ENCODE measurements at regions not wholly inside any gene's neighbourhood (a gene's known extent, or its start where the extent isn't known, plus 50 kb on each side); places are given as distances from the start of the nearest gene placed in this dataset.

- Histone ChIP-seq H3K36me3 (ENCODE audit: control insufficient read depth in 2 of 2, insufficient read depth in 2 of 2, low read length in 1 of 2) (no peaks in the 10 kb centered on the region), H2AFZ (ENCODE audit: control insufficient read depth, low read depth, low read length) (no peak overlapping the region), H4K20me1 (ENCODE audit: control insufficient read depth, insufficient read depth) (no peaks in the 10 kb centered on the region), H3K4me3 (no peak overlapping the region), H3K27ac (ENCODE audit: control insufficient read depth, insufficient read depth) (no peak overlapping the region), H3K79me2 (ENCODE audit: control insufficient read depth, insufficient read depth, low read length) (no peaks in the 10 kb centered on the region), H3K27me3 (replicated peaks in 1 of 2; ENCODE audit: control insufficient read depth in 2 of 2, insufficient read depth in 2 of 2, low read length in 1 of 2) (no peaks in the 10 kb centered on the region), H3K9ac (ENCODE audit: control insufficient read depth, insufficient read depth, low read length) (no peak overlapping the region), H3K4me1 (ENCODE audit: control insufficient read depth, insufficient read depth, low read length) (no peaks in the 10 kb centered on the region), H3K9me3 (replicated peaks; ENCODE audit: control insufficient read depth, insufficient read depth, low read length) (no peaks in the 10 kb centered on the region), H3K4me2 (ENCODE audit: control insufficient read depth, insufficient read depth) (no peak overlapping the region)
- ChIA-PET CTCF (no interaction called here), SMC1A (ENCODE audit: uncharacterized antibody, unreplicated experiment) (no interaction called here), RAD21 (ENCODE audit: unreplicated experiment) (no interaction called here), POLR2A (no interaction called here)
- intact Hi-C loops (cut with micrococcal nuclease; ENCODE audit: unreplicated experiment) (no loop called here), in situ Hi-C loops (cut with MboI) (no loop called here)
- no peak for DNase-seq (ENCODE audit: low read depth, low spot score)
- 0% methylated on average over 1 of the region's 1 CpG for WGBS (ENCODE audit: insufficient coverage, insufficient replicate concordance, low lambda C conversion rate, missing lambda C conversion rate)
- no peak for FAIRE-seq
- TF ChIP-seq EP300 (IDR thresholded peaks at IDR 0.05; ENCODE audit: borderline replicate concordance in 1 of 2, control insufficient read depth in 1 of 2, low read depth in 2 of 2, low read length in 2 of 2) (no peak), CHD4 (IDR thresholded peaks at IDR 0.05) (no peak), PKNOX1 (IDR thresholded peaks at IDR 0.05) (no peak), EZH2 (IDR thresholded peaks at IDR 0.05; ENCODE audit: borderline replicate concordance, control insufficient read depth, low read depth, low read length) (no peak), SMAD1 (IDR thresholded peaks at IDR 0.05; ENCODE audit: low read depth, partially characterized antibody) (no peak), BACH1 (IDR thresholded peaks at IDR 0.05; ENCODE audit: borderline replicate concordance) (no peak), MXI1 (IDR thresholded peaks at IDR 0.05; ENCODE audit: low read depth, low read length) (no peak), POLR2AphosphoS5 (IDR thresholded peaks at IDR 0.05; ENCODE audit: low read length) (no peak), E2F4 (IDR thresholded peaks at IDR 0.05; ENCODE audit: low read depth, low read length) (no peak), HDAC6 (IDR thresholded peaks at IDR 0.05; ENCODE audit: unreplicated experiment) (no peak), TCF7 (IDR thresholded peaks at IDR 0.05; ENCODE audit: borderline replicate concordance) (no peak), RFX5 (IDR thresholded peaks at IDR 0.05; ENCODE audit: low read depth, low read length) (no peak), BCLAF1 (IDR thresholded peaks at IDR 0.05) (no peak), POLR2AphosphoS2 (IDR thresholded peaks at IDR 0.05; ENCODE audit: low read depth, low read length) (no peak), NR2C1 (IDR thresholded peaks at IDR 0.05) (no peak)
- BruUV-seq (replicated peaks) = no TSS peak
- ATAC-seq = no peak
These were observed 80.6 kb upstream of the CXXC4 start for GRCh38 chr4:104575278-104575677.

Data from GM12878 (cell line).